Breast epithelium (tissue), 3 donors: ENCODE measurements at regions not wholly inside any gene's neighbourhood (a gene's known extent, or its start where the extent isn't known, plus 50 kb on each side); places are given as distances from the start of the nearest gene placed in this dataset.
"Not testable (repeated sequence)": the region's sequence is repeated elsewhere in the genome, so short reads cannot be mapped to it uniquely, and the experiment has no call there.

Experiments
- CTCF ChIP-seq, 3 donors: fragments of 450-650 bp; IDR thresholded peaks; one replicate each; pipeline ENCODE4 v1.5.1; 2016 to 2017; ENCODE audit warnings: antibody characterized with exemption in 3 of 3, mild to moderate bottlenecking in 3 of 3, moderate library complexity in 3 of 3
- POLR2A ChIP-seq: fragments of 450-650 bp; IDR thresholded peaks from one replicate; pipeline ENCODE4 v1.6.1; 2016; ENCODE audit warnings: antibody characterized with exemption, mild to moderate bottlenecking, moderate library complexity

- not testable (repeated sequence) for TF ChIP-seq POLR2A; CTCF (IDR thresholded peaks at IDR 0.05)
Measured at GRCh38 chr2:156254637-156255067, 77.9 kb downstream of the NR4A2 start.
